HG03280 (cell line): ENCODE measurements at regions not wholly inside any gene's neighbourhood (a gene's known extent, or its start where the extent isn't known, plus 50 kb on each side); places are given as distances from the start of the nearest gene placed in this dataset.

ENCODE experiments used
- ATAC-seq: cut with Tn5 transposase; IDR thresholded peaks from one replicate; pipeline ENCODE4 v1.9.1; 2021; ENCODE audit warnings: mild to moderate bottlenecking, moderate library complexity; ENCODE audit not compliant: unreplicated experiment

GRCh38 chr1:37404711-37405110 lies 69.7 kb upstream of the ZC3H12A start:
- ATAC-seq = no peak

DNA sequence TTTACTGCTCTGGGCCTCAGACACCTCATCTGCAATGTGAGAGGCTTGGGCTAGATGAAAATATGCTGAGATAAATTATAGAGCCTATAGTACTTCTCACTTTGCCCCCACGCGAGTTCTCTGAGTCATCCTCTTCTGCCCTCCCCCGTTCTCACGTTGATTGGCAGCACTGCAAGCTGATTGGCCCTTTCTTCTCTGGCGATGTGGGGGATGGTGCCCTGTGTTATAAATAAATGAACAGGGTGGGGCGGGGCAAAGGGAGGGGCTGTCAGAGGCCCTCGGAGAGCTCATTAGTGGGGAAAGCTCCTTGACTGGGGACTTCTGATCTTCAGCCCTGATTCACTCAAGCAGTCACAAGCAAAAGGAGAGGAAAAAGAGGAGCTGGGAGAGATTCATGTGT lies 64.3 kb upstream of the ZC3H12A start:
- no peak for ATAC-seq

- ATAC-seq = no peak
Observed at GRCh38 chr1:37410815-37411214, 63.6 kb upstream of the ZC3H12A start.

DNA sequence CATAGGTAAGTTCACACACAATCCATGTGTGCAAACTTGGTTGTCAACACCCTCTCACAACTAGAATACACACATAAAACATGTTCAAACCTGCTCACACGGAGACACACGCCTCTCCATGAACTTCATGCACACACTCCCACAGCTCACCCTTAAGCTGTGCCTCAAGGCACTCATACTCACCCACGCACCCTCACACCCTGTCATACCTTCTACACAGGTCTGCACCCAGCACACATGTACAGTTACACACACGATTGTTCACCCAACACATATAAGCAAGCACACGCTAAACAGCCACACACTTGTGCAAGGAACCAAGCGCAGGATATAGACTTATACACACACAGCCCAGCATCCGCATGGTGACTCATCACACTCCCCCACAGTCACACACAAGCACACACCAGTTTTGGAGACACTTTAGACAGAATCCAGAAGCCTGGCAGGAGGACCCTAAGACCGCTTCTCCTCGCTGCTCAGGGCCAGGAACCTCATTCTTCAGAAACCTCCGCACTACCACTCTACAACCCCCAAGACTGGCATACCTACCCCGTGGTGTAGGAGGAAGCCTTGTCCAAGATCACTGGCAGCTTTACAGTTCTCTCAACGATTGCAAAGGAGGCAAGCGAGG lies 58.7 kb upstream of the ZC3H12A start:
- ATAC-seq = no peak

DNA sequence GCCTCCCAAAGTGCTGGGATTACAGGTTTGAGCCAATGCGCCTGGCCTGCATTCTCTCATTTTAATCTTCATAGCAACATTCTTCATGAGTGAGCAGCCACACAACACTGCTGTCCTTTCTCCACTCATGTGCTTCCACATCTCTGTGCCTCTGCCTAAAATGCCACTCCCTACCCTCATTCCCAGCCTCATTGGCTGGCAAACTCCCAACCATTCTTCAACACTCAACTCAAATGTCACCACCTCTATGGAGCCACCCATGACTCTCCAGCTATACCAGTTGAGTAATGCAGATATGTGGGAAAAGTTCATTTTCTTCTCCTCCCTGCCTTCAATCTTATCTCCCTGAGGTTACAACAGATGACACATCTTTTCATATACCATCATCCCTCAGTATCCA lies 53.9 kb upstream of the ZC3H12A start:
- no peak for ATAC-seq

GRCh38 chr1:37423810-37424209 lies 50.6 kb upstream of the ZC3H12A start:
- no peak for ATAC-seq

DNA sequence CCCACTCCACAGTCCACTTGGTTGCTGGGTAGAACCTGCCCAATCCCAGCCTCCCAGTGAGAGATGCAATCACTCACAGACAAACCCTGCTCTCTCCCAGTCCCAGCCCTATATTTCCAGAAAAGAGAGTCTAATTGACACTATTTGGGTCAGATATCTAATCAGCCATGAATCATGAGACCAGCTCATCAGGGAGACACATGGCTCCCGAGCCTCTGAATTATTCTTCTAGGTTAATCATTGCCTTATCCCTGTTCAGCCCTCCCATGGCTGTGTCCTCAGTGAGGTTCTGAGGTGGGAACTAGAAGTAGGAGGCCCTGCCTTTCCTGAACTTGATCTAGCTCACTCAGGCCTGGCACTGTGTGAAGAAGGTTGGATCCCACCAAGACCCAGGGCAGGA lies 49.9 kb upstream of the ZC3H12A start:
- ATAC-seq = no peak
